ENCODE measurements at regions not wholly inside any gene's neighbourhood (a gene's known extent, or its start where the extent isn't known, plus 50 kb on each side); places are given as distances from the start of the nearest gene placed in this dataset.
"Not testable (repeated sequence)": the region's sequence is repeated elsewhere in the genome, so short reads cannot be mapped to it uniquely, and the experiment has no call there.

GRCh38 chr13:16050055-16050454 lies 3131.6 kb downstream of the TUBA3C start:
- H3K27me3 ChIP-seq (ENCODE audit: low read depth); H3K27ac ChIP-seq (replicated peaks); DNase-seq; H3K4me3 ChIP-seq; H3K36me3 ChIP-seq; H3K4me1 ChIP-seq; intact Hi-C loops (cut with micrococcal nuclease); H3K9me3 ChIP-seq (replicated peaks): not testable (repeated sequence)

- DNase-seq; H3K36me3 ChIP-seq; H3K27ac ChIP-seq (replicated peaks); intact Hi-C loops (cut with micrococcal nuclease); H3K27me3 ChIP-seq (ENCODE audit: low read depth); H3K4me3 ChIP-seq; H3K4me1 ChIP-seq: not testable (repeated sequence)
- peaks cover 62% of the 10 kb centered on the region for H3K9me3 ChIP-seq (replicated peaks)
Observed at GRCh38 chr13:16017494-16018009, 3164.1 kb downstream of the TUBA3C start.

- intact Hi-C loops (cut with micrococcal nuclease); H3K4me3 ChIP-seq: not testable (repeated sequence)
Observed at GRCh38 chr13:16008271-16008670, 3173.4 kb downstream of the TUBA3C start.

More at GRCh38 chr13:16008271-16008670, 3173.4 kb downstream of the TUBA3C start:
- H3K27ac ChIP-seq (replicated peaks); H3K27me3 ChIP-seq (ENCODE audit: low read depth); H3K36me3 ChIP-seq; H3K4me1 ChIP-seq; DNase-seq: not testable (repeated sequence)
- H3K9me3 ChIP-seq (replicated peaks) = peaks cover 53% of the 10 kb centered on the region

All from left ventricle myocardium inferior (tissue), 1 donor.